HPDE6-E6E7 (cell line): ENCODE measurements at regions not wholly inside any gene's neighbourhood (a gene's known extent, or its start where the extent isn't known, plus 50 kb on each side); places are given as distances from the start of the nearest gene placed in this dataset.
"Not testable (repeated sequence)": the region's sequence is repeated elsewhere in the genome, so short reads cannot be mapped to it uniquely, and the experiment has no call there.

Experiments
- DNase-seq: peaks from one replicate; pipeline ENCODE4 v3.0.0; 2011; ENCODE audit warnings: missing footprints; ENCODE audit errors: extremely low spot score

DNA sequence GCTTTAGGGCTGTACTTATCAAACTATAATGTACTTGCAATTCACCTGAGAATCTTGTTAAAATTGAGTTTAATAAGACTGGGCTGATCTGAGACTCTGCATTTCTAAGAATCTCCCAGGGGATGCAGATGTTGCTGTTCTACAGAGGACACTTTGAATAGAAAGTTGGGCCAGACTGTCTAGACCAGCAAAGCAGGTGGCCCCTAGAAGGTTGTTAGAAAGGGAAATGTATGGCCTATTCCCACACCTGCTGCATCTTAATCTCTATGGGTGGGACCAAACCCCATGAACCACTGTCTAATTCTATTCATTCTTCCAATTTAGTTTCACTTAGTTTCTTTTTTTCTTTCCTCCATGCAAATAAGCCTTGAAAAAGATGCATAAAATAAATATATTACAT, 413.2 kb upstream of the TECRL start:
- no peak for DNase-seq

DNA sequence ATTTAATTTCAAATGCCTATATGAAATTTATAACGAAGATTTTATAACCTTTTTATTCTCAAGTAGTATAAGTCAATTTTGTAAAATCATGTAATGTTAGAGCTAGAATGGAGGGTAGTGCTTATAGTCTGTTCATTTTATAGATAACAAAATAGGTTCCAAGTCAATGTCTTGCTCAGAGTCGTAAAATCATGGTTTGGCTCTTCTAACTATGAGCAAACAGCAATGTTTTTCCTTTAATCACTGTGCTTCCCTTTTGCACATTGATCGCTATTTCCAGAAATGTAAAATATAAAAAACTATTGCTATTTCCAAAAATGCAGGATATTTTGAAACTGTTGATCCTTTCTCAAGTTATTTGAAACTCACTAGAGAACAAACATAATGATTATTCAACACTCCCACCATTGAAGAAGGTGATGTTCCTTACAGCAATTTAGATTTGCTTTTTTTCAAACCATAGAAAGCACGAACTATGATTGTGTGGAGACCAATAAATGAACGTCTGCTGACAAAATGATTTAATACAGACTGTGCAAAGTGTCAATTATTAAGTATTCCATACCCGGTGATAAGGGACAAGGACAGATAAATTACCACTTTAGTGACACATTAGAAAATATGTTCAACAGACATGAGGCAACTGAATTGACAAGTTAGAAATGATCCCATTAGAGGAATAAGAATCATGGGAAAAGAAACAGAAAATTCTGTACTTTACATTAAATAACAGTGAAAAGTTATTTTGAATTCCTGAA, 412.1 kb upstream of the TECRL start:
- no peak for DNase-seq

DNA sequence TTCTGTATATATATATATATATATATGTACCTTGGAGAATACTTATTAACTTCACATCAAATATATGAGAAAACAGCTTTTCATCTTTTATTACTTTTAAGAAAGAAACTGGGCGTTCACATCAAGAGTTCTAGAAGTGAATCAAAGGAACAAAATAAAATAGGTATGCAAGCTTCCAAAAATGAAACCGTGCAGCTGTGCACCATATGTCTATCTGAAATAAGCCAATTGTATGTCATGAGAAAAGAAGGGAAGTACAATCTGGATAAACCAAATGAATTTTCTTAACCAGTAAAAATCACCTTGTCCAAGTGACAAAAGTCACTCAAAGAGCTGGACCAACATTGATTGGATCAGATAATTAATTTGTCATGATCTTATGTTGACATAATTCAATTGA, 405.4 kb upstream of the TECRL start:
- no peak for DNase-seq

DNA sequence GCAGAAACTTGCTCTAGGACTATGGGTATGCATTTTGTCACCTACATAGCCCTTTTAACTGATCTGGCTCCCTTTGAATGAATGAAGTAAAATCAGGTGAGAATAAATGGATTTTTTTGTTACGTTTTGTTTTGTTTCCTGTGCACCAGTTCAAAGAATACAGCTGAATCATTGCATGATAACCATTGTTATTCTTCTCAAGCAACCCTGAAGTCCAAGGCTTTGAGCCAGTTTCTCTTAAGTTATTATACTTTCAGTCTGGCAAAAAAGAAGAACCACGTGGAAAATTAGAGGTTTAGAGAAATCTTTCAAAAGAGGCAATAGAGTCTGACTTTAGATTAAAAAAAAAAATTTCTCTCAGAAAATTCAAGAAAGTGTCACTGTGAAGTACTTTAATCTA, 398.6 kb upstream of the TECRL start:
- DNase-seq: no peak

DNA sequence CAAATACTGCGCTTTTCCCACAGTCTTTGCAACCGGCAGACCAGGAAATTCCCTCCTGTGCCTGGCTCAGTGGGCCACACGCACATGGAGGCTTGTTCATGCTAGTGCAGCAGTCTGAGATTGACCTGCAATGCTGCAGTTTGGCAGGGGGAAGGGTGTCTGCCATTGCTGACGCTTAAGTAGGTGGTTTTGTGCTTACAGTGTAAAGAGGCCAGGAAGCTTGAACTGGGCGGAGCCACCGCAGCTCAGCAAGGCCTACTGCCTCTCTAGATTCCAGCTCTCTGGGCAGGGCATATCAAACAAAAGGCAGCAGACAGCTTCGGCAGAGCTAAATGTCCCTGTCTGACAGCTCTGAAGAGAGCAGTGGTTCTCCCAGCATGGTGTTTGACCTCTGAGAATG, 390.5 kb upstream of the TECRL start:
- DNase-seq: no peak

DNA sequence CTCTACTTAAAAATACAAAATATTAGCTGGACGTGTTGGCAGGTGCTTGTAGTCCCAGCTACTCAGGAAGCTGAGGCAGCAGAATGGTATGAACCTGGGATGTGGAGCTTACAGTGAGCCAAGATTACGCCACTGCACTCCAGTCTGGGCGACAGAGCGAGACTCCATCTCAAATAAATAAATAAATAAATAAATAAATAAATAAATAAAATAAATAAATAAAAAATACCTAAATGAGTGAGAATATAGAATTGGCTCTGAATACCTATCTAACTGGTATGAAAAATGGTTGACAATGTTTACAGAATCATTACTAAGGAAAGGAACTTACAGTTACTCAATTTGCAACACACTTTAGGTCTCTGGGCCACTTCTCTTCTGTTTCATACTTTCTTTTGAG, 389.6 kb upstream of the TECRL start:
- DNase-seq: not testable (repeated sequence)

DNA sequence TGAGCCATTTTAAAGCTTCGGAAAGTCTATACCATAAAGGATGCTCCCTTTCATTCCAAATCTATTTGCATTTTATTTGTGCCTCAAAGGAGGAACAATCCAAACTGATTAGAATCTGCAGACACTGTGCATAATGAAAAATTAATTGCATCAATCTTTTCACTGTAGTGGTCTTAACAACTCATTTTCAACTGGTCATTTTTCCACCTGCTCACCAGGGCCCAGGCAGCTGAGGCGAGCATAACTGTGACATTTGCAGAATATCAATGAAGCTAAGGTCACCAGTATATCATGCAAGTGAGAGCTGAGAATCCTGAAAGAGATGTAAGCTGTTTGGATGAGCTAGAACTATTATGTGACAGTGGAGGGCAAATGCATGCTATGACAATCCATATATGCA, 387.3 kb upstream of the TECRL start:
- DNase-seq: no peak

DNA sequence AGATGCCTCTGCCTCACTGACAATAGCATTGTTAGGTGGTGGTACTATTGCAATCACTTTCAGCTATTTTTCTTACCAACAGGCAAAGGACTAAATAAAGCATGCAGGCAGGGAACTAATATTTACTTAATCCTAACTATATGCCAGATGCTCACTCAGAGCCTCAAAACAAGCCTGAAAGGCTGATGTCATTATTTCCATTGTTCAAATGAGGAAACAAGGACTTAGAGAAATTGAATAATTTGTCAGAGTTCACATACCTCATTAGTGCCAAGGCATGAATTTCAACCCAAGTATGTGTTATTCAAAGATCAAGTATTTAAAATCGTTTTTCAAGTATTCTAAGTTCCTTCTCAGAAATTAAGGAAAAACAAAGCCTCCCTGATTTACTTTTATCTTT, 374.9 kb upstream of the TECRL start:
- DNase-seq: no peak

DNA sequence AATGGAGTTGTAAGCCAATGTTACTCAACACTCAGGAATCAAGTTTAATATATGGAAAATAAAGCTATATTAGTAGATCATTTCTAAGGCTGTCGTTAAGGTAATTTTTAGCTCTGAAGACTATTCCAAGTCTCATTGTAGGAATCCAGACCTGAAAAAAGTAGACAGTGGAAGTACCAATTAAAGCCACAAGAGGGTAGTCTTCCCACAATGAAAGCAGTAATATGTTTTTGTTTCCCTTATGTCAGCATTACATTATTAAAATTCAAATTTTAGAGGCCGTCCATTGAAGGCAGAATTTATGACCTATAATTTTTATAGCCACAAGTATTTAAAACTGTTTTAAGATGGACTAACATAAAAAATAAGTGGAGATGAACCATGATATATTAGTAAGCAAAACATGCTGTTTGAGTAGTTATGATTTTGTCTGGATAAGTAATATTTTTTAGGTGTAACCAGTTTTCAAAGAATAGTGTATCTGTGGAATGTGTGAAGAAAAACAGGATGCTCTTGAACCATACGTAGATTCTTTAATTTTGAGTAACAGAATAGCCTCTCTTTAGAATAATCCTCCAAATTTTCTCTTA, 372.6 kb upstream of the TECRL start:
- DNase-seq: no peak

DNA sequence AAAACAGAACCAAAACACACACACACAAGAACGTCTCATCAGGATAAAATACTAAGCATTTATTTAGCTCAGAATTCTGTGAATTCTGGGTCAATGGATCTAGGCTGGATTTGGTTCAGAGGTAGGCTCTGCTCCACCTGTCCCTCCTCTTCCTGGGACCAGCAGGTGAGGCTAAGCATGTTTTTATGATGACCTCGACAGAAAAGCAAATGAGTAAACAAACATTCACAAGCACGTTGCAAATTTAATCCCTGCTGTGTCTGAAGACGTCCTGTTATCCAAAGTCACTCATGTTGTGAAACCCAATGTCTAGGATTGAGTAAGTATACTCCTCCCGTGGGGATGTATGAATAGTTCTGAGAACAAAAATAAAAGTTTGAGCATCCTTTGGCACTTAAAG, 371.4 kb upstream of the TECRL start:
- no peak for DNase-seq

DNA sequence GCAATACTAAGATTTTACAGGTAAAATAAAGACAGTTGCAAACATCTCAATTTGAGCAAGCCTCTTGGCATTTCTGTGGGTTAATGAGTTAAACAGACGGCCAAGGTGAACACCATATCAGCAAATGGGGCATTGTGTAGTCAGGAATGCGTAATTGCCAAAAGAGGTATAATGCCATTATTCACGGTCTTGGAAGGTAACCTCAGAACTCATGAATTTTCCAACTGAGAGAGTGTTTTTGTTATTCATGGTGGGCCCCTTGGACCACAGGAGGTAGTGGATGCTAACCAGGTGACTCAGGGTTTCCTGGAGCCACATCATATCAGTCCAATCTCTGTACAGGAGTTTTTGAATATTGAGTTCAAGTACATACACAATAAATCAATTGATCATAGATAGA, 368.0 kb upstream of the TECRL start:
- DNase-seq: no peak

DNA sequence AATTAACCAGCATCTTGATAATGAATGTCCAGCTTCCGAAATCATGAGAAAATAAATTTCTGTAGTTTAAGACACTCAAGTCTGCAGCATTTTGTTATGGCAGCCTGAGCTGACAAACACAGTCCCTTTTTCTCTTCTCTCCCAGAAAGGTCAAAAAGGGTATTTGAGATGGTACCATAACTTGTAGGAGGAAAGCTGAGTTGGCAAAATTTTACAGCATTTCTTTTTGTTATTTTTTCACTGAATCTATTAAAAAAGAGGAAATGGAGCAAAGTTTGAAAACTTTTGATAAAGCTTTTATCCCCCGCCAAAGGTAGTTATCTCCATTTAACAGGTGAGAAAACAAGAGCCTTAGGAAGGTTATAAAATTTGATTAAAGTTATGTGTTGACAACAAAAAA, 367.6 kb upstream of the TECRL start:
- no peak for DNase-seq

DNA sequence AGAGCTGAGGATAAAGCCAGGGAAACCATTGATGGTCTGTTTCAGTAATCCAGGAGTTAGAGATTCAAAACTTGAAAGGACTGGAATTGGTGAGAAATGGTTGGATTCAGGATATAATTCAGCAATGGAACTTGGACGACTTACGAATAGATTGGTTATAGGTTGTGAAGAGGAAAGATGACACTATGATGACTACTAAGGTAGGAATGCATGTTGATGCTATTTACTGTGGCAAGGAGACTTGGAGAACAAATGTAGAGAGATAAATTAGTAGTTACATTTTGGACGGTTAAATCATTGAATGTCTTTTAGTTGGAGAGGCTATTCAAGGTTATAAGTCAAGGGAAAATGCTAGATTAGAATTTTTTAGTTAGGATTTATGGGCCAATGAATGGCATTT, 365.4 kb upstream of the TECRL start:
- no peak for DNase-seq

DNA sequence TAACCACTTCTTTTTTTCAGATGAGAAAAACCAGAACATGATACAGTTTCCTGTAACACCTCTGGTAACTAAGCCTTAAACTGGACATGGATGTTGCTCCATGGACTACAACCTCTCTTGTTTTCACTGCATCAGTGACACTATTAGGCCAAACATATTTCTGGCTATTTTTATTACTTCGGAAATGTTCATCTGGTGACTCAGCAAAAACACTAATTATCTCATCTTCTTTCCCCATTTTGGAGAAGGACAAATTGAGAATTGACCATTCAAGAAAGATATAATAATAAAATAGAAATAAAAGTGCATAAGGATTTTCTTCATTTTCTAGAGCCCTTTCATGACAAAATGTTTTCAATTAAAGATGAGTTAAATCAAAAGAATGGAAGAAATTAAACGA, 361.9 kb upstream of the TECRL start:
- no peak for DNase-seq

DNA sequence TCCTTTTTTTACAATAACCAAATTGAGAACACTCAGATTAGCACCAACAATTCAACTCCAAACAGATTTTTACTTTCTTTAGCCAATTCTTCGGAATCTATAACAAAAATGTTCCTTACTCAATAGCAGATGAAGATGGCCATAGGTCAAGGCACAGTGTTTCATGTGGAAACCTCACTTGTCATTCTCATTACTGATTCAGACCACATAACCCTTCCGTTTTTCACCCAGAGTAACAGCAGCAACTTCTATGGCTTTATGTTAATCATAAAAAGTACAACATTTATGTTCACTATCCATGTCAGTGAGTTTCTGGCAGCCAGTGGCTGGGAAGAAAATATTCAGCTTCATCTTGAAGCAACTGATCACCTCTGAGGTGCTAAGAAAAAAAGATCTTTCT, 358.3 kb upstream of the TECRL start:
- DNase-seq: no peak

DNA sequence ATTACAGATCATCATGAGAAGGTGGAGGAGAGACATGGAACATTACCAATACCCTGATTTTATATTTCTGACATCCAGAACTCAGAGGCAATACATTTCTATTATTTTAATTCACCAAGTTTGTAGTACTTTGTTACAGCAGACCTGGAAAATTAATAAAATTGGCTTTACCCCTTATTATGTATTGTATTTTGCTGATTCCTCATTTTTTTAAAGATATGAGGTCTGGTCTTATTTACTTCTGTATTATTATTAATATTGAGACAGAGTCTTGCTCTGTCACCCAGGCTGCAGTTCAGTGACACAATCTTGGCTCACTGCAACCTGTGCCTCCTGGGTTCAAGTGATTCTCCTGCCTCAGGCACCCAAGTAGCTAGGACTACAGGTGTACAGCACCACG, 357.3 kb upstream of the TECRL start:
- DNase-seq: no peak

DNA sequence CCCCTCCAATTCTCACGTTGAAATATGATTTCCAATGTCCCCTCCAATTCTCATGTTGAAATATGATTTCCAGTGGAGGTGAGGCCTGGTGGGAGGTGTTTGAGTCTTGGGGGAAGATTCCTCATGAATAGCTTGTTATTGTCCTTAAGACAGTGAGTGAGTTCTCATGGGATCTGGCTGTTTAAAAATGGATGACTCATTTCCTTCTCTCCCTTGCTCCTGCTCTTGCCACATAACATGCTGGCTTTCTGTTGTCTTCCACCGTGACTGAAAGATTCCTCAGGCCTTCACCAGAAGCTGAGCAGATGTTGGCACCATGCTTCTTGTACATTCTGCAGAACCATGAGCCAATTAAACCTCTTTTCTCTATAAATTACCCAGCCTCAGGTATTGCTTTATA, 346.8 kb upstream of the TECRL start:
- DNase-seq: no peak

DNA sequence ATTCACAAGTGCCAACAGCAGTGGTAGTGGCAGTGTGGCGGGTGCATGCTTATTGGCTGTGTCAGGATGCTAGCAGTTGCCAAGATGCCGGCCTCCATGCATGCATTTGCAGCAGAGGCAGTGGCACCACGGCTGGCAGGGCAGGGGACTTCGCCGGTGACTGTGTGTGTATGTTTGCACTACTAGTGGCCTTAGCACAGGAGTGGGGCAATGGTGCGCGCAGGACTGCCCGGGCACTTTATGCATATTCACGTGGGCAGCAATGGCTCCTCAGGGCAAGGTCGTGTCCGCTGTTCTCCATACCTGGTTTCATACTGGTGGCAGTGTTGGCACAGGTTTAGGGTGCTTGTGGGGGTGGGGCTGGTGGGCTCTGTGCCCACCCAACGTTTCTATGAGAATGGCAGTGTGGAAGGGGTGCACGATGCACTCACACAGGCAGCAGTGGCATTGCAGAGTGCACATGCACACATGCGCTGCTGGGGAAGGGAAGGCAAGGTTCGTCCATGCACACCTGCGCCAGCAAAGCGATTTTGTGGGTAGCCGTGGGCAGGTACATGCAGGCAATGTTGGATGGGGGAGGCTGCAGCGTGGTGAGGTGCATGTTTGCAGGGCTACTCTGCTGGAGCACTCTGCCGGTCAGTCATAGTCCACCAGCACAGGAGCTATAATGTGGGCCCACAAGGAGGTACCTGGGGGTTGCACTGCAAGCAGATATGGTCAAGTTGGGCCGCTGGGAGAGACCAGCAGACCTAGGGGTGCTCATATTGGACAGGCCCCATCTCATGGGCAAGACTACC, 338.9 kb upstream of the TECRL start:
- no peak for DNase-seq

DNA sequence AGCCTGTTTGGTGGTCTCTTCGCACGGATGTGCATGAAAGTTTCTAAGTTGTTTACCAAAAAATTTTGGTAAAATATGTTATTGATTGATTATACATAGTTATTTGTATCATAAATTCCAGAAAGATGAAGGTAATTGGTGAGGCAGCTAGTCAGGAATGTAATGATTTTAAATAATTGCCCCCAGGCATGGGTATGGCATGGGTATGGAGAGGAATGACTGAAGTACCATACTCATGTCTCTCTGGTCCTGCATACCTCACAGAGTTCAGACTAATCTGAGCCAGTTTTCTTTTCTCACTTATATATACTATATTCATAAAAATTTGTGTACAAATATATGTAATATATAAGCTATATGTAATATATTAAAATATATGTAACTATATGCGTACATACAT, 329.0 kb upstream of the TECRL start:
- no peak for DNase-seq

DNA sequence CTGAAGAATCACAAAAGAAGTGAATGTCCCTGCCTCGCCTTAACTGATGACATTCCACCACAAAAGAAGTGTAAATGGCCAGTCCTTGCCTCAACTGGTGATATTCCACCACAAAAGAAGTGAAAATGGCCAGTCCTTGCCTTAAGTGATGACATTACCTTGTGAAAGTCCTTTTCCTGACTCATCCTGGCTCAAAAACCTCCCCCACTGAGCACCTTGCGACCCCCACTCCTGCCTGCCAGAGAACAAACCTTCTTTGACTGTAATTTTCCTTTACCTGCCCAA, 328.5 kb upstream of the TECRL start:
- not testable (repeated sequence) for DNase-seq

DNA sequence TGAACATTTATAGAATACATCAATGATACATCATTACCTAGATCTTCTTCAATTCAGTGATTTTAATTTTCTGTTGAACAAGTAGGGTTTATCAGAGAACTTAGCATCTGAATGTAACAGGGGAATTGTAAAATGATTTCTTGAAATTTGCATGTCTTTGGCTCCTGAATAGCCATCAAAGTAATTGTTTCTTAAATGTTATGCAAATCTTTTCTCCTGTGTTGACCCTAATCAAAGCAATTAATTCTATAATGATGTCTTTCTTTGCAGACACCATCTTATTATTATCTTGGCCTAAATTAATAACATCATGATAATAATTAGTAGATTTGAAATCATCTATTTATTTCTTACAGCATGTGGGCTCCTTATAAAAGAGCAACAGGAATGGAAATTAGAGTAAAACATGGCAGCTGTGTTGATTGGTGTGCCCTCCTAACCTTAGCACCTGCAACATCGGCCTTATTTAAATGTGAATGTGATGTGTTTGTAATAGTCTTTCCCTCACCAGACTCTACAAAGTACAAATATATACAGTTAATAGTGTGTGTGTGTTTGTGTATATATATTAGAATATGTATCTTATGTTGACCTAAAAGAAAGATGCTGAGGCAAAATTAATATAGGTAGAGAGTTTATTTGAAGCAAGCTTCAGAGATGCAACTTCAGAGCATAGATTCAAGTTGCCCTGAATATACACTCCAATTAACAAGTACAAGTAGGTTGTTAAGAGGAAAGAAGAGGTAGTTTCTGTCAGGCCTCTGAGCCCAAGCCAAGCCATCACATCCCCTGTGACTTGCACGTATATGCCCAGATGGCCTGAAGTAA, 328.0 kb upstream of the TECRL start:
- DNase-seq: no peak

DNA sequence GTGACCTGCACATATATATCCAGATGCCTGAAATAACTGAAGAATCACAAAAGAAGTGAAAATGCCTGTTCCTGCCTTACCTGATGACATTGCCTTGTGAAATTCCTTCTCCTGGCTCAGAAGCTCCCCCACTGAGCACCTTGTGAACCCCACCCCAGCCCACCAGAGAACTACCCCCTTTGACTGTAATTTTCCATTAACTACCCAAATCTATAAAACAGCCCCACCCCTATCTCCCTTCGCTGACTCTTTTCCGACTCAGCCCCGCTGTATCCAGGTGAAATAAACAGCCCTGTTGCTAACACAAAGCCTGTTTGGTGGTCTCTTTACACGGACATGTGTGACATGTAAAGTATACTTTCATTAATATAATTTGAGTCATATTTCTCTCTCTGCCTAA, 320.3 kb upstream of the TECRL start:
- DNase-seq: no peak

DNA sequence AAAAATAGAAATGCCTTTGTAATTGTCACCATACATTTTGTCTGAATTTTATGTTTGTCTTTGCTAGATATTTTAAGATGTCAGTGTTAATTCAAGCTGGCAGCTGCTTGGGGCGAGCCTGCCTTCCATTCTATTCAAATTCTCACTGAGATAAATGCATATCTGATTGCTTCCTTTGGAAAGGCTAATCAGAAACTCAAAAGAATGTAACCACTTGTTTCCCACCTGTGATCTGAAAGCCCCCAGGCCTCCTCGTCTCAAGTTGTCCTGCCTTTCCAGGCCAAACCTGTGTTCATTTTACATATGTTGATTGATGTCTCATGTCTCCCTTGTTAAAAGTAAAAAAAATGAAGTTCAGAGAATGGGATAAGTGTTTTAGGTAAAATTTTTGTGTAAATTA, 318.7 kb upstream of the TECRL start:
- no peak for DNase-seq
